CD4-positive, CD25-positive, alpha-beta regulatory T cell (primary cell): ENCODE measurements at regions not wholly inside any gene's neighbourhood (a gene's known extent, or its start where the extent isn't known, plus 50 kb on each side); places are given as distances from the start of the nearest gene placed in this dataset.
A peak's percentile ranks its signal among the peaks of the same experiment; 100 is the strongest.
"Not testable (repeated sequence)": the region's sequence is repeated elsewhere in the genome, so short reads cannot be mapped to it uniquely, and the experiment has no call there.

Source experiments
- ATAC-seq, 2 donors: fragments of 150-1000 bp; cut with Tn5 transposase; one replicate each; pipeline ENCODE4 v1.10.0; 2021; ENCODE audit warnings: low read depth in 2 of 2, moderate number of reproducible peaks in 2 of 2, moderate library complexity in 1 of 2
- DNase-seq, 3 donors: peaks; one replicate each; pipeline versions ENCODE4 v3.0.0 to v3.0.0-alpha.2; 2012 to 2022; ENCODE audit warnings: mixed read lengths in 1 of 3
- H3K27ac ChIP-seq: one replicate; pipeline ENCODE4 v1.7.0; 2013; ENCODE audit warnings: mild to moderate bottlenecking, low read length; ENCODE audit not compliant: insufficient read depth, poor library complexity, severe bottlenecking
- H3K27me3 ChIP-seq: one replicate; pipeline ENCODE4 v1.7.0; 2013; ENCODE audit warnings: low read length; ENCODE audit not compliant: control insufficient read depth, insufficient read depth
- H3K36me3 ChIP-seq: one replicate; pipeline ENCODE4 v1.7.0; 2013; ENCODE audit warnings: mild to moderate bottlenecking, low read length, moderate library complexity; ENCODE audit not compliant: control insufficient read depth, insufficient read depth
- H3K4me1 ChIP-seq: 2 replicates; pipeline ENCODE4 v1.7.0; 2013; ENCODE audit warnings: mild to moderate bottlenecking, low read length; ENCODE audit not compliant: insufficient read depth, control insufficient read depth, poor library complexity, severe bottlenecking
- H3K4me3 ChIP-seq: one replicate; pipeline ENCODE4 v1.7.0; 2013; ENCODE audit warnings: low read depth, mild to moderate bottlenecking, low read length, moderate library complexity
- H3K9me3 ChIP-seq, 2 experiments: 1 replicate in 1 of 2; 2 replicates in 1 of 2; pipeline ENCODE4 v1.7.0; 2013; ENCODE audit warnings: low read length in 2 of 2, mild to moderate bottlenecking in 1 of 2, moderate library complexity in 1 of 2; ENCODE audit not compliant: control insufficient read depth in 2 of 2
- H3K27ac Mint-ChIP-seq, 3 donors: one replicate each; pipeline ENCODE4 v1.8.0; 2020 to 2022; ENCODE audit warnings: mild to moderate bottlenecking in 3 of 3, mixed read lengths in 3 of 3, moderate library complexity in 2 of 3
- H3K27me3 Mint-ChIP-seq: one replicate; pipeline ENCODE4 v1.8.0; 2022; ENCODE audit warnings: mild to moderate bottlenecking, mixed read lengths
- H3K36me3 Mint-ChIP-seq: one replicate; pipeline ENCODE4 v1.8.0; 2020; ENCODE audit warnings: mixed read lengths
- H3K4me1 Mint-ChIP-seq, 4 donors: one replicate each; pipeline ENCODE4 v1.8.0; 2020 to 2022; ENCODE audit warnings: mixed read lengths in 4 of 4, mild to moderate bottlenecking in 1 of 4
- H3K4me3 Mint-ChIP-seq, 4 donors: one replicate each; pipeline ENCODE4 v1.8.0; 2020 to 2022; ENCODE audit warnings: mild to moderate bottlenecking in 4 of 4, mixed read lengths in 4 of 4, moderate library complexity in 3 of 4
- H3K9me3 Mint-ChIP-seq, 7 donors: one replicate each; pipeline ENCODE4 v1.8.0; 2020 to 2022; ENCODE audit warnings: mixed read lengths in 7 of 7, mild to moderate bottlenecking in 3 of 7, moderate library complexity in 2 of 7

- Mint-ChIP-seq H3K4me3 (peak overlapping the region in 1 of 4 donors; percentile 38), H3K27ac (peak overlapping the region in 1 of 3 donors; percentile 78)
- H3K27ac ChIP-seq, H3K27me3 ChIP-seq, H3K36me3 Mint-ChIP-seq, H3K9me3 Mint-ChIP-seq, H3K27me3 Mint-ChIP-seq, ATAC-seq, H3K4me3 ChIP-seq, H3K4me1 ChIP-seq, DNase-seq, H3K9me3 ChIP-seq, H3K36me3 ChIP-seq, H3K4me1 Mint-ChIP-seq: not testable (repeated sequence)
These were observed 72.2 kb downstream of the PROP1 start for GRCh38 chr5:177923837-177924236.

DNA sequence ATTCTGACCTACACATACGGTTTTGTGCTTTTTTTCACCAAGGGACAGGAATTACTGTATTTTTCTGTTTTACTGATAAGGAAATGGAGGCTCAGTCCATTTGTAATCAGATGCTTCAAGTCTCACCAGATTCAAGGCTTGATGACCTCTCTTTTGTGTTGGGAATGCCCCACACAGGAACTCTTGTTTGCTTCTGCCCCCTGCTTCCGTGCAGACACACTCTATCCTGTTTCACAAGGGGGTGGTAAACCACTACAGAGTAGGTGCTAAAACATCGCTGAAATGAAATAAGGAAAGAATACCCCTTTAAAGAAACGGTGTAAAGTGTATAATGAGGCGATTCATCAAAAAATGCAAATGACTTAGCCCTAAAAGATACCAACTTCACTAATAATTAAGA is 72.9 kb downstream of the PROP1 start:
- not testable (repeated sequence) for H3K4me3 ChIP-seq, H3K27me3 Mint-ChIP-seq, H3K4me1 Mint-ChIP-seq, DNase-seq, ATAC-seq, H3K9me3 ChIP-seq, H3K9me3 Mint-ChIP-seq, H3K27me3 ChIP-seq, H3K27ac Mint-ChIP-seq, H3K36me3 Mint-ChIP-seq, H3K27ac ChIP-seq, H3K4me3 Mint-ChIP-seq, H3K4me1 ChIP-seq, H3K36me3 ChIP-seq

GRCh38 chr5:177909261-177909660 is 86.8 kb downstream of the PROP1 start:
- H3K27ac Mint-ChIP-seq, H3K4me1 Mint-ChIP-seq, H3K27me3 Mint-ChIP-seq, DNase-seq, H3K36me3 ChIP-seq, H3K9me3 Mint-ChIP-seq, H3K27me3 ChIP-seq, ATAC-seq, H3K4me3 Mint-ChIP-seq, H3K9me3 ChIP-seq, H3K27ac ChIP-seq, H3K36me3 Mint-ChIP-seq, H3K4me3 ChIP-seq, H3K4me1 ChIP-seq: not testable (repeated sequence)

- not testable (repeated sequence) for H3K4me1 Mint-ChIP-seq, H3K4me1 ChIP-seq, DNase-seq, H3K27ac ChIP-seq, H3K9me3 Mint-ChIP-seq, H3K27me3 ChIP-seq, H3K4me3 ChIP-seq, H3K4me3 Mint-ChIP-seq, H3K36me3 Mint-ChIP-seq, H3K9me3 ChIP-seq, ATAC-seq, H3K36me3 ChIP-seq, H3K27ac Mint-ChIP-seq, H3K27me3 Mint-ChIP-seq
These were observed 93.2 kb downstream of the PROP1 start for GRCh38 chr5:177902806-177903205.

DNA sequence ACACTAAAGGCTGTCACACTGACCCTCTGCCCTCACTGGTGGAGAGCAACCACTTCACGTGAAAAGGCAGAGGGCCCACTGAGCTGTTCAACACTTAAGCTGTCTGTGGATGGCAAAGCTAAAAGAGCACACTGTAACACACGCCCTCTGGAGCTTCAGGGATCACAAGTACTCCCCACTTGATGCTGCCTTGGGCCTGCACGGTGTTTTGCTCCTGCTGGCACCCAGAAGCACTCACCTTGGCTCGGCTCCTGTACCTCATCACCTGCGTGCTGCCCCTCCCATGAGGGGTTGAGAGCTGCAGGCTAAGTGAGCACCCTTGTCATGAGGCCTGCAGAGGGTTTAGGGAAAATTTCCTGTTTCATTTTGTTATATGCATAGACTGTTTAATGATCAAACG is 96.0 kb downstream of the PROP1 start:
- H3K27me3 Mint-ChIP-seq, H3K36me3 Mint-ChIP-seq, H3K9me3 Mint-ChIP-seq, H3K4me3 ChIP-seq, H3K27me3 ChIP-seq, H3K4me1 Mint-ChIP-seq, H3K4me3 Mint-ChIP-seq, H3K4me1 ChIP-seq, H3K9me3 ChIP-seq, H3K27ac ChIP-seq, H3K27ac Mint-ChIP-seq, DNase-seq, ATAC-seq, H3K36me3 ChIP-seq: not testable (repeated sequence)

- ATAC-seq, H3K9me3 Mint-ChIP-seq, H3K27me3 Mint-ChIP-seq, H3K27ac ChIP-seq, H3K4me3 Mint-ChIP-seq, DNase-seq, H3K27ac Mint-ChIP-seq, H3K4me1 ChIP-seq, H3K36me3 Mint-ChIP-seq, H3K36me3 ChIP-seq, H3K27me3 ChIP-seq, H3K9me3 ChIP-seq, H3K4me1 Mint-ChIP-seq, H3K4me3 ChIP-seq: not testable (repeated sequence)
These were observed 101.2 kb downstream of the PROP1 start for GRCh38 chr5:177894681-177895453.

DNA sequence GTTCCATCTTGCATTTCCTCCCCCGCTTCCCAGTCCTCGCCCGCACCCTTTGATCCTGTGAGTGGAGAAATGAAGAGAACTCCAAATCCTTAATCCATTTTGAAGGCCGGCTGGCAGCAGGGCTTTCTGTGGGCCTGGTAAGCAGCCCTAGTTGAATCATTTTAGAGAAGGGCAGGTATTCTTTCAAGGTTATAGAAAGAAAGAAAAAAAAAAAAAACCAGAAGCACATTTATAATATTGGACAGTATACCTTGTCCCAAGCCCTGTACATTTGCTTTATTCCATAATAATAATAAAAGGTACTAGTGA is 103.7 kb downstream of the PROP1 start:
- H3K4me1 Mint-ChIP-seq, H3K4me3 ChIP-seq, DNase-seq, H3K9me3 ChIP-seq, H3K27ac Mint-ChIP-seq, H3K4me3 Mint-ChIP-seq, H3K36me3 Mint-ChIP-seq, H3K27me3 ChIP-seq, ATAC-seq, H3K9me3 Mint-ChIP-seq, H3K4me1 ChIP-seq, H3K36me3 ChIP-seq, H3K27ac ChIP-seq, H3K27me3 Mint-ChIP-seq: not testable (repeated sequence)

GRCh38 chr5:177891547-177892356 is 104.3 kb downstream of the PROP1 start:
- not testable (repeated sequence) for H3K36me3 Mint-ChIP-seq, H3K4me3 ChIP-seq, H3K4me1 ChIP-seq, H3K27me3 ChIP-seq, H3K9me3 ChIP-seq, H3K4me3 Mint-ChIP-seq, H3K27me3 Mint-ChIP-seq, H3K9me3 Mint-ChIP-seq, H3K27ac ChIP-seq, H3K4me1 Mint-ChIP-seq, H3K36me3 ChIP-seq
- H3K27ac Mint-ChIP-seq: peak overlapping the region in 1 of 3 donors; percentile 43
- ATAC-seq: peak; percentile 87 to 91
- DNase-seq: peak in 2 of 3 donors; percentile 3 to 21
